Ovary (tissue), 3 donors: ENCODE measurements at regions not wholly inside any gene's neighbourhood (a gene's known extent, or its start where the extent isn't known, plus 50 kb on each side); places are given as distances from the start of the nearest gene placed in this dataset.

ENCODE experiments used
- CTCF ChIP-seq, 3 donors: fragments of 450-650 bp in 2 of 3; fragments of 200-600 bp in 1 of 3; IDR thresholded peaks; one replicate each; pipeline versions ENCODE4 v1.5.1 to v1.8.0; 2016 to 2022; ENCODE audit warnings: antibody characterized with exemption in 3 of 3, mild to moderate bottlenecking in 1 of 3
- EP300 ChIP-seq: sonication (generic); formaldehyde crosslinking; IDR thresholded peaks from one replicate; pipeline ENCODE4 v1.6.1; 2017; ENCODE audit warnings: antibody characterized with exemption
- POLR2A ChIP-seq: fragments of 450-650 bp; IDR thresholded peaks from one replicate; pipeline ENCODE4 v1.6.1; 2017; ENCODE audit warnings: antibody characterized with exemption, mild to moderate bottlenecking, moderate library complexity
- donor health status: DM: no; HTN: no; CAD: no.

GRCh38 chr9:134995792-134996120 lies 78.0 kb upstream of the FCN1 start:
- TF ChIP-seq POLR2A (no peak), CTCF (IDR thresholded peaks at IDR 0.05) (no peak), EP300 (no peak)
